ENCODE measurements at regions not wholly inside any gene's neighbourhood (a gene's known extent, or its start where the extent isn't known, plus 50 kb on each side); places are given as distances from the start of the nearest gene placed in this dataset.
"Not testable (repeated sequence)": the region's sequence is repeated elsewhere in the genome, so short reads cannot be mapped to it uniquely, and the experiment has no call there.

DNA sequence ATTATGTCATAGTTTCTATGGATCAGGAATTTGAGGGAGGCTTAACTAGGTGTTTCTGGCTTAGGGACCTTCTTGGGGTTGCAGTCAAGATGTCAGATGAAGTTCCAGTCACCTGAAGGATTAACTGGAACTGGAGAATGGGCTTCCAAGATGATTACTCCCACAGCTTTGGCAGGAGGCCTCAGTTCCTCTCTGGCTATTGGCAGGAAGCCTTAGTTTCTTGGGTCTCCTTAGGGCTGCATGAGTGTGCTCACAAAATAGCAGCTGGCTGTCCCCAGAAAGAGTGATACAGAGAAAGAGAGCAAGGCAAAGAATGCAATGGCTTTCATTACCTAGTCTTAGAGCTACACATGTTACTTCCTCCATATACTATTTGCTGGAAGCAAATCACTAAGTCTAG, 138.1 kb upstream of the TLE4 start:
- Histone ChIP-seq H3K4me2 (ENCODE audit: extremely low read depth, insufficient read depth, low read length) (no peak overlapping the region), H3K9me3 (ENCODE audit: control insufficient read depth, insufficient read depth, low read depth, low read length) (no peaks in the 10 kb centered on the region), H3K27ac (ENCODE audit: insufficient read depth, low read length) (no peak overlapping the region), H3K9ac (ENCODE audit: insufficient read depth, low read length) (no peak overlapping the region), H3K79me2 (ENCODE audit: control insufficient read depth, insufficient read depth, low read length) (no peaks in the 10 kb centered on the region), H2AFZ (ENCODE audit: low read length) (no peak overlapping the region), H3K27me3 (ENCODE audit: control insufficient read depth, insufficient read depth, low read length) (no peaks in the 10 kb centered on the region), H3K4me1 (ENCODE audit: control insufficient read depth, extremely low read depth, insufficient read depth, low read length) (no peaks in the 10 kb centered on the region), H4K20me1 (ENCODE audit: control insufficient read depth, extremely low read depth, insufficient read depth, low read length) (no peaks in the 10 kb centered on the region), H3K4me3 (replicated peaks in 1 of 4; ENCODE audit: control extremely low read depth in 1 of 4, insufficient read depth in 1 of 4, low read depth in 3 of 4, low read length in 4 of 4) (no peak overlapping the region), H3K36me3 (ENCODE audit: control insufficient read depth, insufficient read depth, low read length) (no peaks in the 10 kb centered on the region)
- DNase-seq (ENCODE audit: low read depth in 2 of 2) = peak in 1 of 2 donors; percentile 68
- TF ChIP-seq, protein P1, sequence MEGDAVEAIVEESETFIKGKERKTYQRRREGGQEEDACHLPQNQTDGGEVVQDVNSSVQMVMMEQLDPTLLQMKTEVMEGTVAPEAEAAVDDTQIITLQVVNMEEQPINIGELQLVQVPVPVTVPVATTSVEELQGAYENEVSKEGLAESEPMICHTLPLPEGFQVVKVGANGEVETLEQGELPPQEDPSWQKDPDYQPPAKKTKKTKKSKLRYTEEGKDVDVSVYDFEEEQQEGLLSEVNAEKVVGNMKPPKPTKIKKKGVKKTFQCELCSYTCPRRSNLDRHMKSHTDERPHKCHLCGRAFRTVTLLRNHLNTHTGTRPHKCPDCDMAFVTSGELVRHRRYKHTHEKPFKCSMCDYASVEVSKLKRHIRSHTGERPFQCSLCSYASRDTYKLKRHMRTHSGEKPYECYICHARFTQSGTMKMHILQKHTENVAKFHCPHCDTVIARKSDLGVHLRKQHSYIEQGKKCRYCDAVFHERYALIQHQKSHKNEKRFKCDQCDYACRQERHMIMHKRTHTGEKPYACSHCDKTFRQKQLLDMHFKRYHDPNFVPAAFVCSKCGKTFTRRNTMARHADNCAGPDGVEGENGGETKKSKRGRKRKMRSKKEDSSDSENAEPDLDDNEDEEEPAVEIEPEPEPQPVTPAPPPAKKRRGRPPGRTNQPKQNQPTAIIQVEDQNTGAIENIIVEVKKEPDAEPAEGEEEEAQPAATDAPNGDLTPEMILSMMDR (conservative IDR thresholded peaks at IDR 0.05 in 1 of 2, IDR thresholded peaks at IDR 0.05 in 1 of 2; ENCODE audit: low read depth in 1 of 2, low read length in 2 of 2) = no peak
- TF ChIP-seq EZH2 (IDR thresholded peaks at IDR 0.05; ENCODE audit: low read length, missing control alignments) = no peak

- H3K9me3 ChIP-seq (ENCODE audit: control insufficient read depth, insufficient read depth, low read depth, low read length); H3K4me2 ChIP-seq (ENCODE audit: extremely low read depth, insufficient read depth, low read length): not testable (repeated sequence)
These were observed 132.5 kb upstream of the TLE4 start for GRCh38 chr9:79439221-79439620.

DNA sequence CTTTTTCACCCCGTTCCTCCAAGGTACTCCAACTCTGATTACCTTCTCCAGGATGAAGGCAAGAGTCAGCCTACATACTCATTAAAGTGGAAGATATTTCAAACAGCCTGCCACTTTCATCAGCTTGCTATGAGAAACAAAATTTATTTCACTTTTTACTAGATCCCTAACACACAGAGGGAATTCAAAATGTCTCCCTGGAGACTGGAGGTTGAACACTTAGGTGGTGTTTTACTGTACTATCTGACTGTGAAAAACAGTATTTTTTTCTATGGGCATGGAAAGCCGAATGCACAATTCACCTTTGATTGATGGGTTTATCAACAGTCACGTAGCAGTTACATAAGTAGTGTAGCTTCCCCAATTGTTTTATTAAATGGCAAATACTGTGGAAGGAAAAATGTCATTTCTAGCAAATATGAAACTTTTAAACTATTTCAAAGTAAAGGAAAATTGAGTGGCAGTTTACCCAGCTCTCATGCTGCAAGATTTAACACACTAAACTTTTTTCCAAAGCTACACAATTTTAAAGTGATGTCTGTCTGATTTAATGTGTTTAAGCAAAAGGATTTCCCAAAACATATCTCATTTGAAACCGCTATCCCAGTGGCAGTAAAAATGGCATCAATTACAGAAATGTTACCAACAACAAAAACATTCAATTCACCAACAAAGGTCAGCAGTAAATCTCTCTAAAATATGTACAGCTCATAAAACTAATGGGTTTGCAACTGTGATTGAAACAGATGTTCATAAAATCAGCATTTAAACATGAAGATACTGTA, 125.0 kb upstream of the TLE4 start:
- H3K9ac ChIP-seq (ENCODE audit: insufficient read depth, low read length) = no peak overlapping the region

More at GRCh38 chr9:79439221-79439620, 132.5 kb upstream of the TLE4 start:
- H3K79me2 ChIP-seq (ENCODE audit: control insufficient read depth, insufficient read depth, low read length); H3K4me3 ChIP-seq (replicated peaks in 1 of 4; ENCODE audit: control extremely low read depth in 1 of 4, insufficient read depth in 1 of 4, low read depth in 3 of 4, low read length in 4 of 4); H2AFZ ChIP-seq (ENCODE audit: low read length); H3K27ac ChIP-seq (ENCODE audit: insufficient read depth, low read length); H3K9ac ChIP-seq (ENCODE audit: insufficient read depth, low read length); H4K20me1 ChIP-seq (ENCODE audit: control insufficient read depth, extremely low read depth, insufficient read depth, low read length); H3K27me3 ChIP-seq (ENCODE audit: control insufficient read depth, insufficient read depth, low read length); H3K36me3 ChIP-seq (ENCODE audit: control insufficient read depth, insufficient read depth, low read length); DNase-seq (ENCODE audit: low read depth in 2 of 2); H3K4me1 ChIP-seq (ENCODE audit: control insufficient read depth, extremely low read depth, insufficient read depth, low read length): not testable (repeated sequence)

More for the DNA sequence above, 125.0 kb upstream of the TLE4 start:
- H3K9me3 ChIP-seq (ENCODE audit: control insufficient read depth, insufficient read depth, low read depth, low read length) = no peaks in the 10 kb centered on the region
- H3K4me3 ChIP-seq (replicated peaks in 1 of 4; ENCODE audit: control extremely low read depth in 1 of 4, insufficient read depth in 1 of 4, low read depth in 3 of 4, low read length in 4 of 4) = no peak overlapping the region
- no peaks in the 10 kb centered on the region for H3K79me2 ChIP-seq (ENCODE audit: control insufficient read depth, insufficient read depth, low read length)
- H2AFZ ChIP-seq (ENCODE audit: low read length) = no peak overlapping the region
- no peaks in the 10 kb centered on the region for H4K20me1 ChIP-seq (ENCODE audit: control insufficient read depth, extremely low read depth, insufficient read depth, low read length)
- TF ChIP-seq, protein P1 (conservative IDR thresholded peaks at IDR 0.05 in 1 of 2, IDR thresholded peaks at IDR 0.05 in 1 of 2; ENCODE audit: low read depth in 1 of 2, low read length in 2 of 2) = no peak
- no peak for TF ChIP-seq EZH2 (IDR thresholded peaks at IDR 0.05; ENCODE audit: low read length, missing control alignments)
- no peak overlapping the region for H3K4me2 ChIP-seq (ENCODE audit: extremely low read depth, insufficient read depth, low read length)
- H3K36me3 ChIP-seq (ENCODE audit: control insufficient read depth, insufficient read depth, low read length) = no peaks in the 10 kb centered on the region
- H3K27ac ChIP-seq (ENCODE audit: insufficient read depth, low read length) = no peak overlapping the region
- no peak for DNase-seq (ENCODE audit: low read depth in 2 of 2)
- no peaks in the 10 kb centered on the region for H3K27me3 ChIP-seq (ENCODE audit: control insufficient read depth, insufficient read depth, low read length)
- no peaks in the 10 kb centered on the region for H3K4me1 ChIP-seq (ENCODE audit: control insufficient read depth, extremely low read depth, insufficient read depth, low read length)
